Activated T-helper 2 cell treated with anti-CD3 and anti-CD28 coated beads, Interferon-gamma antibody, Interleukin-2, Interleukin-4, amounts not matched to agents 10 μg/mL and 5 μg/mL and 100 μg/mL, durations not matched to agents 14 hours and 24 hours and 36 hours (primary cell): ENCODE measurements at regions not wholly inside any gene's neighbourhood (a gene's known extent, or its start where the extent isn't known, plus 50 kb on each side); places are given as distances from the start of the nearest gene placed in this dataset.

Experiments
- DNase-seq: peaks from one replicate; pipeline ENCODE4 v3.0.0; 2021; ENCODE audit warnings: low spot score
- H3K27ac Mint-ChIP-seq: one replicate; pipeline ENCODE4 v1.8.0; 2021; ENCODE audit warnings: mixed read lengths
- H3K27me3 Mint-ChIP-seq: one replicate; pipeline ENCODE4 v1.8.0; 2021; ENCODE audit warnings: low read depth, mixed read lengths
- H3K36me3 Mint-ChIP-seq: one replicate; pipeline ENCODE4 v1.8.0; 2021; ENCODE audit warnings: low read depth, mixed read lengths
- H3K4me1 Mint-ChIP-seq: one replicate; pipeline ENCODE4 v1.8.0; 2021; ENCODE audit warnings: low read depth, mixed read lengths
- H3K4me3 Mint-ChIP-seq: one replicate; pipeline ENCODE4 v1.8.0; 2021; ENCODE audit warnings: low read depth, mild to moderate bottlenecking, moderate library complexity, mixed read lengths
- H3K9me3 Mint-ChIP-seq: one replicate; pipeline ENCODE4 v1.8.0; 2021; ENCODE audit warnings: mixed read lengths
- intact Hi-C: fragments of 100-400 bp; cut with micrococcal nuclease; formaldehyde crosslinking; loops from one replicate; pipeline ENCODE4 v1.15.1; 2023

DNA sequence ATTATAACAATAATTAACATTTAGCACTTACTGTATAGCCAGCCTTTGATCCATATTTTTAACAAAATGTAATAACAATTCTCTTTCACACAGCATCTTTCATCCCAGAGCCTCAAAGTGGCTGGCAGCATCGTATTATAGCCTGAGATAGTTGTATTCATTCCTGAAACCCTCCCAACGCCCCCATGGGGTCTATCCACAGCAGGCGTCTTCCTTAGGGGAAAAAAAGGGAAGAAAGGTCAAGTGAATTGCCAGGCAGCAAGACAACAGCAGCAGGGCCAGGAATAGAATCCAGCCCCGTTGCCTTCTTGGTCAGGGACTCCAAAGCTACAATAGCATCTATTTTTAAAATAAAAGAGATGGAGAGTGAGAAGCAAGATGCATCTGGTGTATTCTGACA is 424.4 kb upstream of the ID2 start:
- Mint-ChIP-seq H3K27ac (no peak overlapping the region), H3K4me1 (peaks cover 14% of the 10 kb centered on the region), H3K9me3 (no peaks in the 10 kb centered on the region), H3K36me3 (no peaks in the 10 kb centered on the region), H3K27me3 (peaks cover 4% of the 10 kb centered on the region), H3K4me3 (no peak overlapping the region)
- intact Hi-C loops = no loop called here
- no peak for DNase-seq

DNA sequence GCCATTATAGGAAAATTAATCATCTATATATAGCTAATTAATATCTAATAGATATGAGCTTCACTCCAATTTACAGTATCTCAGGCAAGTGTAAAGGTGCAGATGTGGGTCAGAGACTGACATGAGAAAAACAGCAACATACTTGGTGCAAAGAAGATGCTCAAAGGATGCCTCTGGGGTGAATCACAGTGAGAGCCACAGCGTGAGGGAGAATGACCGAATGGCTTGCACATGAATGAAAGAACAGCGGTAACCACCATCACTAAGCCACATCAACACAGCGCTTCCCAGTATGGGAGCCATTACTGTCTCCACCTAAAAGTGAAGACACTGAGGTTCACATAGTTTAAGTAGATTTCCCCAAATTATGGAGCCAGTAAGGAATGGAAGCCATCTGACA is 423.4 kb upstream of the ID2 start:
- intact Hi-C loops = no loop called here
- no peaks in the 10 kb centered on the region for H3K36me3 Mint-ChIP-seq
- H3K4me3 Mint-ChIP-seq = no peak overlapping the region
- no peak for DNase-seq
- no peak overlapping the region for H3K27ac Mint-ChIP-seq
- peaks cover 4% of the 10 kb centered on the region for H3K27me3 Mint-ChIP-seq
- H3K4me1 Mint-ChIP-seq = peaks cover 16% of the 10 kb centered on the region
- H3K9me3 Mint-ChIP-seq = no peaks in the 10 kb centered on the region

DNA sequence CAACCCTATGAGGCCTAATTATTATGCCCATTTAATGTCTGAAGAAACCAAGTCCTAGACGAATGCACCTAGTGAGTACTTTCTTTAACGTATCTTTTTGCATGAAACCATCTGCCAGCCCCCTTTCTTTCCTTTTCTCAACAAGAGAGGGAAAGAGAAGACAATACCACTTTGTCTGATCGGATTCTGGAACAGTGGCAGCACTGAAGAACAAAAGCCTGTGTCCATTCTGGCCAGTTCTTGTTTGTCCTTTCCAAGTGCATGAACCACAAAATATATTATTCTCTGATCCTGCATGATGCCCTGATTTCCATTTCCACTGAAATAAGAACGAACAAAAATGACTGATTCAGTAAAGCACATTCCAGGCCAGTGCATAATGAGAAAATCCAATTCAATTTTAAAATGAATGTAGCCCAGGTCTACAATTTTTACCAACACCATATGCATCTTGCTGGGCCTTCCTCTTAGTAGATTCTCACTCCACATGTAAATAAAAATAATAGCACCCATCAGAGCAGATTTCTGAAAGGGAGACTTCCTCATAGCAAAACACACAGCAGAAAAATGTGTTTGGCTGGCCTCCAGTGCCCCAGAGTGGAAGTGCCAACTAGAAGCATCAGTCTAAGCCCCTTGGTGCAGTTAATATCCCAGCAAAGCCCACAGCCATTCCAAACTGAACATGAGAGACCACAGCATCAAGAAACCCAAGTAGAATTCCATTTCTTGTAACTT is 422.6 kb upstream of the ID2 start:
- no peak overlapping the region for H3K27ac Mint-ChIP-seq
- H3K9me3 Mint-ChIP-seq = no peaks in the 10 kb centered on the region
- H3K4me3 Mint-ChIP-seq = no peak overlapping the region
- H3K27me3 Mint-ChIP-seq = peaks cover 4% of the 10 kb centered on the region
- intact Hi-C loops = no loop called here
- peaks cover 10% of the 10 kb centered on the region for H3K4me1 Mint-ChIP-seq
- DNase-seq = no peak
- no peaks in the 10 kb centered on the region for H3K36me3 Mint-ChIP-seq

DNA sequence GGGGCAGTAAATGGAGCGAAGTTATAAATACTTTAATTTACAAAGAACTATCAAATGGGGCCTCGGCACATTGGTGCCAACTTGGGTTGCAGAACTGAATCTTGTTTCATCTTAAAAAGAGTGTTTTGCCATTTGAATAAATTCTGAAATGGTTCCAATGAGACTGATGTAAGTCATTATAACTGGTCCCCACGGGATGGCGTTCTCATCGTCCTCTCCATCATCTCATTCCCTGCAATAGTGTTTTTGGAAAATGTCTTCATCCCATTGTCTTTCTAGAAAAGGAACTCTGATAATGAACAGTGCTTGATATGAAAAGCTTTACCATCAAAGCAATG is 422.0 kb upstream of the ID2 start:
- Mint-ChIP-seq H3K4me3 (no peak overlapping the region), H3K27ac (no peak overlapping the region), H3K36me3 (no peaks in the 10 kb centered on the region), H3K9me3 (no peaks in the 10 kb centered on the region), H3K27me3 (peaks cover 4% of the 10 kb centered on the region), H3K4me1 (peaks cover 6% of the 10 kb centered on the region)
- no peak for DNase-seq
- intact Hi-C loops = no loop called here

DNA sequence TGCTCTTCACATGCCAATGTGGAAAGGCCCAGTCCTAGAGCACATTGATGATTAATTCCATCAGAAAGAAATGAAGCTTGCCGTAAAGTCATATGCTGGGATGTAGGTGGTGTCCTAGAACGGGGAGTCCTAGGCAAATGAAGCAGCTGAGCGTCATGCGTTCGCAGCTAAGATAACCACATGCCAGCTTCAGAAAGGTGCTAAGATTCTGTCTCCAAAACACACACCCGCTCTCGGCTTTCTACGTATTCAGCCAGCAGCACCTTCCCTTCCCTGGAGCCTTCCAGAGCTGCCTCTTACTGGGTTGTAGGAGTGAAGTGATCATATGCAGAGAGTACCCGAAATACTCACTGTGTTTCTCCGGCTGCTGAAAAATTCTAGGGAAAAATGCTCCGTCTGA is 421.6 kb upstream of the ID2 start:
- Mint-ChIP-seq H3K4me3 (no peak overlapping the region), H3K9me3 (no peaks in the 10 kb centered on the region), H3K27ac (no peak overlapping the region), H3K4me1 (peaks cover 6% of the 10 kb centered on the region), H3K27me3 (peaks cover 4% of the 10 kb centered on the region), H3K36me3 (no peaks in the 10 kb centered on the region)
- intact Hi-C loops = no loop called here
- DNase-seq = no peak

DNA sequence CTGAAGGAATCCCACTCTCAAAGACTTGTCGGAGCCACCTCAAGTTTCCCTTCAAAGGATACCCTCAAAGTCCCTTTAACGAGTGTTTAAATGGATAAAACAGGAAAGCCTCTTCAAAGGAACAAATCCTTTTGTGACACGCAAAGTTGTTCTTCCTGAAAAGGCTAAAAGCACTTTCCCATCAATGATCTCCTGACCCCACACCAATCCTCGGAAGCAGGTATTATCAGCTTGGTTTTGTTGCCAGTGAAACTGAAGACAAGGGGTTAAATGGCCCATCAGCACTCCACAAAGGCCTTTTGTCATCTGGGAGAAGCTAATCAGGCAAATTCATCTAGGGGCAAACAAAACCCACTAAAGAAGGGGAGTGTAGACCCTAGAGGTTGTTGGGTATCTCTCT is 418.0 kb upstream of the ID2 start:
- H3K36me3 Mint-ChIP-seq = no peaks in the 10 kb centered on the region
- H3K9me3 Mint-ChIP-seq = no peaks in the 10 kb centered on the region
- H3K27ac Mint-ChIP-seq = no peak overlapping the region
- H3K4me1 Mint-ChIP-seq = peaks cover 8% of the 10 kb centered on the region
- no peak for DNase-seq
- no peak overlapping the region for H3K4me3 Mint-ChIP-seq
- H3K27me3 Mint-ChIP-seq = peaks cover 4% of the 10 kb centered on the region
- intact Hi-C loops = no loop called here

DNA sequence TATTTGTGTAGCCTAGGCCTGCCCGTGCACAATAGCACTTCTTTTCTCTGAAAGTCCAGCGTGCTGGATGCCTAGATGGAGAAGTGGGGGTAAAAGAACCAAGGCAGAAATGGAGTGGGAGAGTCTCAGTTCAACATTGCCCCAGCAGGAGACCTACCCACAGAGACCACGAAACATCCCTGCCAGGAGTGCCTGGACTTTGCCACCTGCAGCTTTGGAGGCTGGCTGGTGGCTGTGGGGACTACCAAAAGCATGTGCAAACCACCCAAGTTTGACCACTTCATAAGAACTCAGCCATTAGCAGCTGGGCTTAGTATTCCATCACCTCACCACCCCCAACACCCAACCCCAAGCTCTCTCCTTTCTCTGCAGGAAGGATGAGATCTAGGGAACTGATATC is 416.9 kb upstream of the ID2 start:
- no peak for DNase-seq
- H3K36me3 Mint-ChIP-seq = no peaks in the 10 kb centered on the region
- no peaks in the 10 kb centered on the region for H3K9me3 Mint-ChIP-seq
- H3K4me1 Mint-ChIP-seq = peaks cover 8% of the 10 kb centered on the region
- H3K27me3 Mint-ChIP-seq = peaks cover 4% of the 10 kb centered on the region
- H3K4me3 Mint-ChIP-seq = no peak overlapping the region
- no peak overlapping the region for H3K27ac Mint-ChIP-seq
- intact Hi-C loops = no loop called here

DNA sequence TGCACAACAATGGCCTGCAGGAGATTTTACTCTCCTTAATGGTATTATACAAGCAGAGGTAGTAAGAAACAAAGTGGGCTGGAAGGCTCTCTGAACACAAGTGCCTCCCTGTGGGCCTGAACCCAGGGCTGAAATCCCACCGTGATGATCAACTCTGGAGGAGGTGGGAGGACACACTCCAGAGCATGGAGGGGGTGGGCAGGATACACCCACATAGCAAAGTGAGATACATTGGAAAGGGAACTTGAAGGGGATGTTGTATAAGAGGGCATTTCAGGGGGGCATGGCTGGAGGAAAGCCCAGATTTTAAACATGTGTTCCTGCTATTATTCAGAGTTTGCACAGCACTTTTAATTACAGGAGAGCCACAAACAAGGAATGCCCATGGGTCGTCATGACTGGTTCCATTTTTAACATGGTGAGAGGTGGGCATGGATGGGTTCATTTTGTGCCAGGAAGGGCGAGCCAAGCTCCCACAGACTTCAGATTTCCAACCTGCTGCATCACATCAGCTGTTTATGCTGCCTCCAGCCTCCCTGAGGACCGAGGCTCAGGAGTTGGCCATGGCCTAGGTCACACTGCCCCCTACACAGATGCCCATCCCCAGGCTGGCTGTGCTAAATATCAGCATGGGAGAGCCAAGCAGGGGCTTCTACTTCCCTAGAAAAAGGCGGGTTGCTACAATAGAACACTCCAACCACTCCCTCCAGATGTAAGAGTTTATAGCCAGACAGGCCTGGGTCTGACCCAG is 416.2 kb upstream of the ID2 start:
- no peak overlapping the region for H3K27ac Mint-ChIP-seq
- H3K36me3 Mint-ChIP-seq = no peaks in the 10 kb centered on the region
- no peak overlapping the region for H3K4me3 Mint-ChIP-seq
- peaks cover 8% of the 10 kb centered on the region for H3K4me1 Mint-ChIP-seq
- peaks cover 4% of the 10 kb centered on the region for H3K27me3 Mint-ChIP-seq
- no peak for DNase-seq
- intact Hi-C loops = no loop called here
- H3K9me3 Mint-ChIP-seq = no peaks in the 10 kb centered on the region

DNA sequence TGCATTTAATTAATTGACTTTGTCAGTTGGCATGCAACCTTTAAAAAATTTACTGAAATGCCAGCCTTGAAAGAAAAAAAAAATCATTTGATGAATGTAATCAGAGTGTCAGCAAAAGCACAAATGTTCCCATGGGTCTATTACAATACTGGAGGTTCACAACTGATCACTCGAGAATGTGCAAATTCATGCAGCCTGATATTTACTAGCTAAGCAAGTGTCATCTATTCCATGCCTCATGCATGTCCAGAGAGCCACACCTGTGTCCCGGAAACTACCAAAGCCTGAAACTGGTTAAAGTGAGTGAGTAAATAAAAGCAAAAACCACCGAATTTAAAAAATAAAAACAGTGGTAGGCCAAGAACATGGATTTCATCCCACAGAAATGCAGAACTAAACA is 415.3 kb upstream of the ID2 start:
- Mint-ChIP-seq H3K9me3 (no peaks in the 10 kb centered on the region), H3K36me3 (no peaks in the 10 kb centered on the region), H3K27me3 (peaks cover 2% of the 10 kb centered on the region), H3K4me3 (no peak overlapping the region), H3K4me1 (peaks cover 8% of the 10 kb centered on the region), H3K27ac (no peak overlapping the region)
- no peak for DNase-seq
- intact Hi-C loops = no loop called here

DNA sequence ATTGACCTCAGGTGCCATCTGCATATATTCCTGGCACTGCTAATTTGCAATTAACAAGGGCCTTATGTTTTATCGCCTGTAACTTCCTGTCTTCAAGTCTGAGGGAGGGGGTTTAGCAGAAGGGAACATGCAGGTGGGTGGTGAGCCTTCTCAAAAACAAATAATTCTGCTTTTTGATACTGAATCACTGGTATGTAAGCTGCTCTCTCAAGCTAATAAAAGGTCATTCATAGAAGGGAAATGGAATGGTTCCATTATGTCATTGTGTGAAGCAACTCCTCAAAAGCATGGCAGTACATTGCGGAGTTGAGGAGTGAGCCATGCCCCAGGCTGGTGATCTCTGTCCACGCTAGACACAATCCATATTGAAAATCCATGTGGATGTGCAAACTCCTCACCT is 414.8 kb upstream of the ID2 start:
- Mint-ChIP-seq H3K4me3 (no peak overlapping the region), H3K9me3 (no peaks in the 10 kb centered on the region), H3K27me3 (peaks cover 3% of the 10 kb centered on the region), H3K36me3 (no peaks in the 10 kb centered on the region), H3K4me1 (peaks cover 8% of the 10 kb centered on the region), H3K27ac (no peak overlapping the region)
- intact Hi-C loops = no loop called here
- DNase-seq = no peak

DNA sequence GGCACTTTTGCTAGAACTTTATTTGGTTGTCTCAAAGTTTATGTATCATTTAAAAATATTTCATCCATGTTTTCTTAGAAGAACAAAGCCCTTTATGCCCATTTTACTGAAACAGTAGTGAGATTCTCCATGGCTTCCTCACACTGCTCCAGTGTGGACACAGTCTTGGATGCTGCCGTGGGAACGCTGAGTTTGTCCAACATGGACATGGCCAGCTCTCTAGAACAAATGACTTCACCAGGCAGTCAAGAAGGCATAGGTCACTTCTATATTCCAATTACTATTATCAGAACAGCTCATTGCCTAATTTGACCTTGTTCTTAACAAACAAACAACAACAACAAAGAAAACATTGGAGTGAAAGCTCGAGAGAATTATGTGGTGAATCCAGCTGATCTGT is 414.1 kb upstream of the ID2 start:
- Mint-ChIP-seq H3K27ac (no peak overlapping the region), H3K9me3 (no peaks in the 10 kb centered on the region), H3K27me3 (peaks cover 6% of the 10 kb centered on the region), H3K4me3 (no peak overlapping the region), H3K36me3 (no peaks in the 10 kb centered on the region), H3K4me1 (peaks cover 8% of the 10 kb centered on the region)
- intact Hi-C loops = no loop called here
- DNase-seq = no peak

DNA sequence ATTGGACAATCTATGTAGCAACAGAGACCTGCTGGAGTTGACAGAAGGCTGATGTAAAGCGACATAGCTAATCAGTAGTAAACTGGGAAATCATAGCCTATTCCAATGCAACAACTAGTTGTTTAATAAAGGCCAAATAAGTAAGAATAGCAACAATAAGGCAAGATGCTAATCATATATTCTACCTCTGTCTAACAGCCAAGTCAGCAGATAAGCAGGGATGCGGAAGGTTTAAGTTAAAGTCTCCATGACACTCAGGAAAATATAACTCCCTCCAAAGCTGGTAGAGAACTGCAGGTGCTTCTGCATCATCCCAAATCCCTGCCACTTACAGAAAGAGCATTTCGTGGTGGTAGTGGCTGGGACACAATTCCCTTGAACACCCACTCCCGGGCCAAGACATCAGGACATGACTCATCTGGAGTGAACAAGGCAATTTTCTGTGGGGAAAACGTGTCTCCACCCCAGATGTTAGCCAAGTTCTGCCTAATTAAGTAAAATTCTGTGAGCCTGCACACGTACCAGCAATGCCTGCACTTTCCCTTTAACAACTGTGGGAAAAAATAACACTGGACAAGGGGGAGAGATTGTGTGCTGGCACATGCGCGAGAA is 413.6 kb upstream of the ID2 start:
- Mint-ChIP-seq H3K9me3 (no peaks in the 10 kb centered on the region), H3K4me3 (no peak overlapping the region), H3K27ac (no peak overlapping the region), H3K27me3 (peaks cover 7% of the 10 kb centered on the region), H3K36me3 (no peaks in the 10 kb centered on the region), H3K4me1 (peaks cover 6% of the 10 kb centered on the region)
- no peak for DNase-seq
- intact Hi-C loops = no loop called here

DNA sequence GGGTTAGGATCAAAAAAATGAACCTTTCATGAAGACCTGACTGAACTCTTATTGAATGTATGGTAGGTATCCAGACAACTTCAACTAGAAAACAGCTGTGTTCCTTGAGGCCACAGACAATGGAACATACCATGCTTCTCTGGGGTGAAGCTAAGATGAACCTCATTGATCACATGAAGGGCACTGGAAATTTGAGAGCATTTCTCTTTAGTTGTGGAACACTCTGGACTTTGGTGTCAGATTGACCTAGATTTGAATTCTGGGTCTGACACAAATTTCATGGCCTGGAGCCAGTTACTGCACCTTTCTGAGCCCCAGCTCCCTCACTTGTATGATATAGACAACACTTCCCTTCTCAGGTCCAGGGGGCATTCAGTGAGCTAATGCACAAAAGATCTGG is 411.2 kb upstream of the ID2 start:
- H3K4me1 Mint-ChIP-seq = peaks cover 13% of the 10 kb centered on the region
- no peak overlapping the region for H3K4me3 Mint-ChIP-seq
- peaks cover 18% of the 10 kb centered on the region for H3K27me3 Mint-ChIP-seq
- peaks cover 5% of the 10 kb centered on the region for H3K36me3 Mint-ChIP-seq
- no peak for DNase-seq
- intact Hi-C loops = no loop called here
- no peak overlapping the region for H3K27ac Mint-ChIP-seq
- H3K9me3 Mint-ChIP-seq = peaks cover 4% of the 10 kb centered on the region
